Fibroblast of skin of abdomen (primary cell): ENCODE measurements at regions not wholly inside any gene's neighbourhood (a gene's known extent, or its start where the extent isn't known, plus 50 kb on each side); places are given as distances from the start of the nearest gene placed in this dataset.
"Not testable (repeated sequence)": the region's sequence is repeated elsewhere in the genome, so short reads cannot be mapped to it uniquely, and the experiment has no call there.

Source experiments
- DNase-seq: peaks from one replicate; pipeline ENCODE4 v3.0.0-alpha.2; 2013

- no peak for DNase-seq
Measured at GRCh38 chr7:153088601-153089000, 329.0 kb downstream of the ACTR3B start.

GRCh38 chr7:153090209-153090608, 330.7 kb downstream of the ACTR3B start:
- DNase-seq = no peak

- no peak for DNase-seq
Measured at GRCh38 chr7:153090764-153091163, 331.2 kb downstream of the ACTR3B start.

- DNase-seq = no peak
Measured at GRCh38 chr7:153091477-153091876, 331.9 kb downstream of the ACTR3B start.

GRCh38 chr7:153097511-153098201, 338.1 kb downstream of the ACTR3B start:
- DNase-seq = no peak

GRCh38 chr7:153099235-153099634, 339.7 kb downstream of the ACTR3B start:
- no peak for DNase-seq

- DNase-seq = no peak
Measured at GRCh38 chr7:153100691-153101237, 341.2 kb downstream of the ACTR3B start.

- DNase-seq = no peak
Measured at GRCh38 chr7:153103202-153103601, 343.6 kb downstream of the ACTR3B start.

GRCh38 chr7:153107826-153108225, 348.3 kb downstream of the ACTR3B start:
- no peak for DNase-seq

- no peak for DNase-seq
Measured at GRCh38 chr7:153109566-153109965, 350.0 kb downstream of the ACTR3B start.

GRCh38 chr7:153110606-153111005, 351.1 kb downstream of the ACTR3B start:
- DNase-seq = no peak

GRCh38 chr7:153122255-153122654, 362.7 kb downstream of the ACTR3B start:
- not testable (repeated sequence) for DNase-seq

- no peak for DNase-seq
Measured at GRCh38 chr7:153130052-153130451, 370.5 kb downstream of the ACTR3B start.

- no peak for DNase-seq
Measured at GRCh38 chr7:153151766-153152165, 392.2 kb downstream of the ACTR3B start.

GRCh38 chr7:153152801-153153422, 393.4 kb downstream of the ACTR3B start:
- no peak for DNase-seq

GRCh38 chr7:153158149-153158548, 398.6 kb downstream of the ACTR3B start:
- no peak for DNase-seq

GRCh38 chr7:153170287-153170686, 410.7 kb downstream of the ACTR3B start:
- DNase-seq = no peak

- DNase-seq = no peak
Measured at GRCh38 chr7:153185936-153186335, 426.4 kb downstream of the ACTR3B start.

GRCh38 chr7:153188161-153188560, 428.6 kb downstream of the ACTR3B start:
- DNase-seq = no peak

- no peak for DNase-seq
Measured at GRCh38 chr7:153188630-153189029, 429.1 kb downstream of the ACTR3B start.

- DNase-seq = no peak
Measured at GRCh38 chr7:153190452-153190851, 430.9 kb downstream of the ACTR3B start.

- no peak for DNase-seq
Measured at GRCh38 chr7:153190986-153191385, 431.4 kb downstream of the ACTR3B start.

- DNase-seq = no peak
Measured at GRCh38 chr7:153193144-153193595, 433.6 kb downstream of the ACTR3B start.

- no peak for DNase-seq
Measured at GRCh38 chr7:153217032-153217431, 457.5 kb downstream of the ACTR3B start.
